Activated CD4-positive, alpha-beta T cell treated with anti-CD3 and anti-CD28 coated beads, Interleukin-2, Interleukin-4, amounts not matched to agents 100 ng/mL and 50 ng/mL, durations not matched to agents 16 hours and 8 hours (primary cell): ENCODE measurements at regions not wholly inside any gene's neighbourhood (a gene's known extent, or its start where the extent isn't known, plus 50 kb on each side); places are given as distances from the start of the nearest gene placed in this dataset.
"Not testable (repeated sequence)": the region's sequence is repeated elsewhere in the genome, so short reads cannot be mapped to it uniquely, and the experiment has no call there.

Experiments
- DNase-seq: peaks from one replicate; pipeline ENCODE4 v3.0.0-alpha.2; 2020; ENCODE audit warnings: low spot score

GRCh38 chr3:26070854-26071253, 281.0 kb downstream of the OXSM start:
- DNase-seq, result no peak

- no peak for DNase-seq
Observed at GRCh38 chr3:26074080-26074479, 284.2 kb downstream of the OXSM start.

- no peak for DNase-seq
Observed at GRCh38 chr3:26078539-26078938, 288.6 kb downstream of the OXSM start.

- no peak for DNase-seq
Observed at GRCh38 chr3:26081166-26081565, 291.3 kb downstream of the OXSM start.

- DNase-seq, result no peak
Observed at GRCh38 chr3:26081806-26082205, 291.9 kb downstream of the OXSM start.

- DNase-seq, result no peak
Observed at GRCh38 chr3:26082911-26083310, 293.0 kb downstream of the OXSM start.

- DNase-seq, result no peak
Observed at GRCh38 chr3:26084629-26085028, 294.7 kb downstream of the OXSM start.

- DNase-seq, result no peak
Observed at GRCh38 chr3:26087751-26088150, 297.9 kb downstream of the OXSM start.

GRCh38 chr3:26089249-26089648, 299.4 kb downstream of the OXSM start:
- DNase-seq, result no peak

- no peak for DNase-seq
Observed at GRCh38 chr3:26090589-26090988, 300.7 kb downstream of the OXSM start.

GRCh38 chr3:26091096-26091495, 301.2 kb downstream of the OXSM start:
- no peak for DNase-seq

GRCh38 chr3:26091626-26092025, 301.7 kb downstream of the OXSM start:
- DNase-seq, result no peak

- DNase-seq, result not testable (repeated sequence)
Observed at GRCh38 chr3:26097111-26097510, 307.2 kb downstream of the OXSM start.

- DNase-seq, result no peak
Observed at GRCh38 chr3:26099692-26100091, 309.8 kb downstream of the OXSM start.

GRCh38 chr3:26100176-26100575, 310.3 kb downstream of the OXSM start:
- no peak for DNase-seq

- DNase-seq, result no peak
Observed at GRCh38 chr3:26102376-26102775, 312.5 kb downstream of the OXSM start.

- no peak for DNase-seq
Observed at GRCh38 chr3:26104851-26105251, 315.0 kb downstream of the OXSM start.

- DNase-seq, result no peak
Observed at GRCh38 chr3:26105261-26105660, 315.4 kb downstream of the OXSM start.

- no peak for DNase-seq
Observed at GRCh38 chr3:26106228-26106627, 316.3 kb downstream of the OXSM start.

- no peak for DNase-seq
Observed at GRCh38 chr3:26108846-26109489, 319.1 kb downstream of the OXSM start.

- DNase-seq, result no peak
Observed at GRCh38 chr3:26114851-26115250, 325.0 kb downstream of the OXSM start.

- DNase-seq, result no peak
Observed at GRCh38 chr3:26118165-26118564, 328.3 kb downstream of the OXSM start.

GRCh38 chr3:26132942-26133341, 343.1 kb downstream of the OXSM start:
- DNase-seq, result no peak

GRCh38 chr3:26141296-26141695, 351.4 kb downstream of the OXSM start:
- no peak for DNase-seq

GRCh38 chr3:26145769-26146168, 355.9 kb downstream of the OXSM start:
- no peak for DNase-seq
